ENCODE measurements at regions not wholly inside any gene's neighbourhood (a gene's known extent, or its start where the extent isn't known, plus 50 kb on each side); places are given as distances from the start of the nearest gene placed in this dataset.

GRCh38 chr5:35488055-35488454, 129.6 kb upstream of the SPEF2 start:
- DNase-seq (ENCODE audit: low spot score), result no peak
- no peak for TF ChIP-seq CTCF (IDR thresholded peaks at IDR 0.05; ENCODE audit: extremely low read depth, missing control alignments)

- no peak for TF ChIP-seq CTCF (IDR thresholded peaks at IDR 0.05; ENCODE audit: extremely low read depth, missing control alignments)
- DNase-seq (ENCODE audit: low spot score), result no peak
Measured at GRCh38 chr5:35487233-35488025, 130.2 kb upstream of the SPEF2 start.

- TF ChIP-seq CTCF (IDR thresholded peaks at IDR 0.05; ENCODE audit: extremely low read depth, missing control alignments), result no peak
- DNase-seq (ENCODE audit: low spot score), result no peak
Measured at GRCh38 chr5:35485487-35485886, 132.2 kb upstream of the SPEF2 start.

GRCh38 chr5:35484241-35484640, 133.4 kb upstream of the SPEF2 start:
- DNase-seq (ENCODE audit: low spot score), result no peak
- no peak for TF ChIP-seq CTCF (IDR thresholded peaks at IDR 0.05; ENCODE audit: extremely low read depth, missing control alignments)

- no peak for DNase-seq (ENCODE audit: low spot score)
- no peak for TF ChIP-seq CTCF (IDR thresholded peaks at IDR 0.05; ENCODE audit: extremely low read depth, missing control alignments)
Measured at GRCh38 chr5:35483780-35484179, 133.9 kb upstream of the SPEF2 start.

GRCh38 chr5:35483191-35483590, 134.5 kb upstream of the SPEF2 start:
- no peak for TF ChIP-seq CTCF (IDR thresholded peaks at IDR 0.05; ENCODE audit: extremely low read depth, missing control alignments)
- DNase-seq (ENCODE audit: low spot score), result no peak

GRCh38 chr5:35482167-35482755, 135.4 kb upstream of the SPEF2 start:
- no peak for DNase-seq (ENCODE audit: low spot score)
- no peak for TF ChIP-seq CTCF (IDR thresholded peaks at IDR 0.05; ENCODE audit: extremely low read depth, missing control alignments)

All from GM20000 (cell line).